ENCODE measurements at regions not wholly inside any gene's neighbourhood (a gene's known extent, or its start where the extent isn't known, plus 50 kb on each side); places are given as distances from the start of the nearest gene placed in this dataset.
"Not testable (repeated sequence)": the region's sequence is repeated elsewhere in the genome, so short reads cannot be mapped to it uniquely, and the experiment has no call there.

- Histone ChIP-seq H3K36me3 (ENCODE audit: insufficient read depth) (no peaks in the 10 kb centered on the region), H3K79me2 (replicated peaks; ENCODE audit: insufficient read depth) (no peaks in the 10 kb centered on the region), H3K4me2 (no peak overlapping the region), H4K20me1 (replicated peaks; ENCODE audit: insufficient read depth) (no peaks in the 10 kb centered on the region), H3K27me3 (ENCODE audit: insufficient read depth) (no peaks in the 10 kb centered on the region), H3F3A (replicated peaks; ENCODE audit: low read depth) (no peaks in the 10 kb centered on the region), H3K4me3 (no peak overlapping the region), H2AFZ (no peak overlapping the region), H3K9me2 (ENCODE audit: insufficient read depth) (no peaks in the 10 kb centered on the region), H3K27ac (ENCODE audit: low read depth) (no peak overlapping the region), H3K4me1 (ENCODE audit: insufficient read depth) (peaks cover 9% of the 10 kb centered on the region; the same call in 1 of the 2 replicates)
- Mint-ChIP-seq H3K36me3 (ENCODE audit: low read depth) (no peaks in the 10 kb centered on the region), H3K27me3 (ENCODE audit: insufficient read depth, low read depth, poor library complexity) (no peaks in the 10 kb centered on the region), H3K4me1 (no peaks in the 10 kb centered on the region), H3K4me3 (no peak overlapping the region), H3K9me3 (no peaks in the 10 kb centered on the region), H3K27ac (peak overlapping the region; percentile 46)
- DNase-seq (ENCODE audit: low spot score) (no peak), ATAC-seq (no peak)
- no peak for TF ChIP-seq ETS1 (IDR thresholded peaks at IDR 0.05)
- no peak for TF ChIP-seq JUNB (IDR thresholded peaks at IDR 0.05; ENCODE audit: unreplicated experiment)
- no peak for TF ChIP-seq STAT1 (IDR thresholded peaks at IDR 0.05; ENCODE audit: unreplicated experiment)
Observed at GRCh38 chr7:13628239-13629001, 361.0 kb downstream of the ETV1 start.

- H3K27me3 ChIP-seq (ENCODE audit: insufficient read depth); ATAC-seq; H3K4me3 Mint-ChIP-seq; H3K36me3 Mint-ChIP-seq (ENCODE audit: low read depth); DNase-seq (ENCODE audit: low spot score); H3K4me3 ChIP-seq; H3K27ac ChIP-seq (ENCODE audit: low read depth); H4K20me1 ChIP-seq (replicated peaks; ENCODE audit: insufficient read depth); H3K4me1 Mint-ChIP-seq; H3K9me3 Mint-ChIP-seq; H3K4me2 ChIP-seq; H3K4me1 ChIP-seq (ENCODE audit: insufficient read depth); H3K27me3 Mint-ChIP-seq (ENCODE audit: insufficient read depth, low read depth, poor library complexity); H3K9me2 ChIP-seq (ENCODE audit: insufficient read depth); H2AFZ ChIP-seq; H3K36me3 ChIP-seq (ENCODE audit: insufficient read depth); H3K79me2 ChIP-seq (replicated peaks; ENCODE audit: insufficient read depth); H3K27ac Mint-ChIP-seq; H3F3A ChIP-seq (replicated peaks; ENCODE audit: low read depth): not testable (repeated sequence)
Observed at GRCh38 chr7:13631207-13632049, 358.0 kb downstream of the ETV1 start.

GRCh38 chr7:13633857-13634256 lies 355.6 kb downstream of the ETV1 start:
- Histone ChIP-seq H3K79me2 (replicated peaks; ENCODE audit: insufficient read depth) (no peaks in the 10 kb centered on the region), H3K4me1 (ENCODE audit: insufficient read depth) (no peaks in the 10 kb centered on the region), H3F3A (replicated peaks; ENCODE audit: low read depth) (no peaks in the 10 kb centered on the region), H3K4me2 (no peak overlapping the region), H3K4me3 (no peak overlapping the region), H3K9me2 (ENCODE audit: insufficient read depth) (no peaks in the 10 kb centered on the region), H3K27ac (ENCODE audit: low read depth) (no peak overlapping the region), H3K36me3 (ENCODE audit: insufficient read depth) (no peaks in the 10 kb centered on the region), H3K27me3 (ENCODE audit: insufficient read depth) (no peaks in the 10 kb centered on the region), H4K20me1 (replicated peaks; ENCODE audit: insufficient read depth) (no peaks in the 10 kb centered on the region), H2AFZ (no peak overlapping the region)
- Mint-ChIP-seq H3K27ac (no peak overlapping the region), H3K27me3 (ENCODE audit: insufficient read depth, low read depth, poor library complexity) (no peaks in the 10 kb centered on the region), H3K9me3 (no peaks in the 10 kb centered on the region), H3K4me1 (no peaks in the 10 kb centered on the region), H3K36me3 (ENCODE audit: low read depth) (no peaks in the 10 kb centered on the region), H3K4me3 (no peak overlapping the region)
- DNase-seq (ENCODE audit: low spot score) (no peak), ATAC-seq (no peak)
- TF ChIP-seq NANOG (IDR thresholded peaks at IDR 0.05; ENCODE audit: borderline replicate concordance) (no peak), ZNF462 (CRISPR knock-in tag; IDR thresholded peaks at IDR 0.05) (no peak)

All from GM23338 (cell line).